ENCODE measurements at regions not wholly inside any gene's neighbourhood (a gene's known extent, or its start where the extent isn't known, plus 50 kb on each side); places are given as distances from the start of the nearest gene placed in this dataset.

DNA sequence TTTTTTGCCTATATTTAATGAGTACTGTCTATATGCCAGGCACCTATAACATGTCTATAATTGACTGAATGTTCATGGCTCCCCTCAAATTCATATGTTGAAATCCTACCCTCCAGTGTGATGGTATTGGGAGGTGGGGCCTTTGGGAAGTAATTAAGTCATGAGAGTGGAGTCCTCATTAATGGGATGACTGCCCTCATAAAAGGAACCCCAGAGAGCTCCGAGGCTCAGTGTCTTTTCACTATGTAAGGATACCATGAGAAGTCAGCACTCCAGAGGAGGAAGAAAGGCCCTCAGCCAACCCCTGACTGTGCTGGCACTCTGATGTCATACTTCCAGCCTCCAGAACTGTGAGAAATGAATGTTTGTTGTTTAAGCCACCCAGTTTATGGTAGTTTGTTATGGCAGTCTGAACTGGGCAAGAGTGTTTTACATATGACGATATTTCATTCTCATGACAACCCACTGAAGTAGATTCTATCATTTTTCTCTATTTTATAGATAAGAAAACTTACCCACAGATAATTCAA lies 61.1 kb upstream of the PCGF5 start:
- TF ChIP-seq, protein P1, sequence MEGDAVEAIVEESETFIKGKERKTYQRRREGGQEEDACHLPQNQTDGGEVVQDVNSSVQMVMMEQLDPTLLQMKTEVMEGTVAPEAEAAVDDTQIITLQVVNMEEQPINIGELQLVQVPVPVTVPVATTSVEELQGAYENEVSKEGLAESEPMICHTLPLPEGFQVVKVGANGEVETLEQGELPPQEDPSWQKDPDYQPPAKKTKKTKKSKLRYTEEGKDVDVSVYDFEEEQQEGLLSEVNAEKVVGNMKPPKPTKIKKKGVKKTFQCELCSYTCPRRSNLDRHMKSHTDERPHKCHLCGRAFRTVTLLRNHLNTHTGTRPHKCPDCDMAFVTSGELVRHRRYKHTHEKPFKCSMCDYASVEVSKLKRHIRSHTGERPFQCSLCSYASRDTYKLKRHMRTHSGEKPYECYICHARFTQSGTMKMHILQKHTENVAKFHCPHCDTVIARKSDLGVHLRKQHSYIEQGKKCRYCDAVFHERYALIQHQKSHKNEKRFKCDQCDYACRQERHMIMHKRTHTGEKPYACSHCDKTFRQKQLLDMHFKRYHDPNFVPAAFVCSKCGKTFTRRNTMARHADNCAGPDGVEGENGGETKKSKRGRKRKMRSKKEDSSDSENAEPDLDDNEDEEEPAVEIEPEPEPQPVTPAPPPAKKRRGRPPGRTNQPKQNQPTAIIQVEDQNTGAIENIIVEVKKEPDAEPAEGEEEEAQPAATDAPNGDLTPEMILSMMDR (IDR thresholded peaks at IDR 0.05; ENCODE audit: insufficient read depth, low read length): no peak
- TF ChIP-seq, protein P2, sequence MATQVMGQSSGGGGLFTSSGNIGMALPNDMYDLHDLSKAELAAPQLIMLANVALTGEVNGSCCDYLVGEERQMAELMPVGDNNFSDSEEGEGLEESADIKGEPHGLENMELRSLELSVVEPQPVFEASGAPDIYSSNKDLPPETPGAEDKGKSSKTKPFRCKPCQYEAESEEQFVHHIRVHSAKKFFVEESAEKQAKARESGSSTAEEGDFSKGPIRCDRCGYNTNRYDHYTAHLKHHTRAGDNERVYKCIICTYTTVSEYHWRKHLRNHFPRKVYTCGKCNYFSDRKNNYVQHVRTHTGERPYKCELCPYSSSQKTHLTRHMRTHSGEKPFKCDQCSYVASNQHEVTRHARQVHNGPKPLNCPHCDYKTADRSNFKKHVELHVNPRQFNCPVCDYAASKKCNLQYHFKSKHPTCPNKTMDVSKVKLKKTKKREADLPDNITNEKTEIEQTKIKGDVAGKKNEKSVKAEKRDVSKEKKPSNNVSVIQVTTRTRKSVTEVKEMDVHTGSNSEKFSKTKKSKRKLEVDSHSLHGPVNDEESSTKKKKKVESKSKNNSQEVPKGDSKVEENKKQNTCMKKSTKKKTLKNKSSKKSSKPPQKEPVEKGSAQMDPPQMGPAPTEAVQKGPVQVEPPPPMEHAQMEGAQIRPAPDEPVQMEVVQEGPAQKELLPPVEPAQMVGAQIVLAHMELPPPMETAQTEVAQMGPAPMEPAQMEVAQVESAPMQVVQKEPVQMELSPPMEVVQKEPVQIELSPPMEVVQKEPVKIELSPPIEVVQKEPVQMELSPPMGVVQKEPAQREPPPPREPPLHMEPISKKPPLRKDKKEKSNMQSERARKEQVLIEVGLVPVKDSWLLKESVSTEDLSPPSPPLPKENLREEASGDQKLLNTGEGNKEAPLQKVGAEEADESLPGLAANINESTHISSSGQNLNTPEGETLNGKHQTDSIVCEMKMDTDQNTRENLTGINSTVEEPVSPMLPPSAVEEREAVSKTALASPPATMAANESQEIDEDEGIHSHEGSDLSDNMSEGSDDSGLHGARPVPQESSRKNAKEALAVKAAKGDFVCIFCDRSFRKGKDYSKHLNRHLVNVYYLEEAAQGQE (IDR thresholded peaks at IDR 0.05; ENCODE audit: insufficient replicate concordance, low read depth): no peak
- TF ChIP-seq GABPA (IDR thresholded peaks at IDR 0.05; ENCODE audit: low read depth) (no peak), POLR2AphosphoS5 (IDR thresholded peaks at IDR 0.05; ENCODE audit: low read depth) (no peak)

All from HL-60 (cell line).